CD4-positive, alpha-beta T cell (primary cell): ENCODE measurements at regions not wholly inside any gene's neighbourhood (a gene's known extent, or its start where the extent isn't known, plus 50 kb on each side); places are given as distances from the start of the nearest gene placed in this dataset.

Experiments used
- ATAC-seq: fragments of 200-7000 bp; cut with Tn5 transposase; one replicate; pipeline ENCODE4 v1.10.0; 2022; ENCODE audit warnings: mild to moderate bottlenecking; ENCODE audit not compliant: poor library complexity
- CTCF ChIA-PET: fragments of 350-600 bp; sonication (Branson Sonifier 250); formaldehyde crosslinking; loops from one replicate; lab custom pipeline; 2021; ENCODE audit warnings: antibody characterized with exemption, inconsistent platforms; lab: Charles Lee
- POLR2A ChIA-PET: fragments of 350-600 bp; sonication (Branson Sonifier 250); formaldehyde crosslinking; loops from one replicate; lab custom pipeline; 2021; ENCODE audit warnings: antibody characterized with exemption, inconsistent platforms; lab: Charles Lee
- DNase-seq, 14 experiments: peaks; one replicate each; pipeline ENCODE4 v3.0.0-alpha.2; 2013 to 2020; ENCODE audit warnings: mixed read lengths in 2 of 14
- H3K27ac ChIP-seq, 2 donors: one replicate each; pipeline versions ENCODE4 v1.5.1 to v1.7.0; 2013; ENCODE audit warnings: low read length in 2 of 2, low read depth in 1 of 2, mild to moderate bottlenecking in 1 of 2
- H3K27me3 ChIP-seq, 2 experiments: 1 replicate in 1 of 2; 2 replicates in 1 of 2; pipeline versions ENCODE4 v1.6.1 to v1.7.0; 2013; ENCODE audit warnings: low read length in 2 of 2, control low read depth in 1 of 2, mild to moderate bottlenecking in 1 of 2, moderate library complexity in 1 of 2; ENCODE audit not compliant: insufficient read depth in 2 of 2, control insufficient read depth in 1 of 2
- H3K36me3 ChIP-seq: one replicate; pipeline ENCODE4 v1.6.1; 2013; ENCODE audit warnings: low read length, control low read depth; ENCODE audit not compliant: insufficient read depth
- H3K4me1 ChIP-seq: one replicate; pipeline ENCODE4 v1.6.1; 2013; ENCODE audit warnings: low read length, control low read depth; ENCODE audit not compliant: insufficient read depth
- H3K4me3 ChIP-seq: one replicate; pipeline ENCODE4 v1.5.1; 2013; ENCODE audit warnings: mild to moderate bottlenecking, low read length, moderate library complexity
- H3K9me3 ChIP-seq, 2 experiments: 1 replicate in 1 of 2; 2 replicates in 1 of 2; pipeline versions ENCODE4 v1.6.1 to v1.7.0; 2013; ENCODE audit warnings: low read length in 2 of 2, mild to moderate bottlenecking in 2 of 2, control low read depth in 1 of 2, moderate library complexity in 1 of 2; ENCODE audit not compliant: control insufficient read depth in 1 of 2, insufficient read depth in 1 of 2
- H3K27ac Mint-ChIP-seq: one replicate; pipeline ENCODE4 v1.8.0; 2020; ENCODE audit warnings: mixed read lengths
- H3K27me3 Mint-ChIP-seq: one replicate; pipeline ENCODE4 v1.8.0; 2021; ENCODE audit warnings: mixed read lengths
- H3K36me3 Mint-ChIP-seq: one replicate; pipeline ENCODE4 v1.8.0; 2021; ENCODE audit warnings: low read depth, mixed read lengths
- H3K4me1 Mint-ChIP-seq: one replicate; pipeline ENCODE4 v1.8.0; 2021; ENCODE audit warnings: low read depth, mixed read lengths
- H3K4me3 Mint-ChIP-seq: one replicate; pipeline ENCODE4 v1.8.0; 2020; ENCODE audit warnings: mild to moderate bottlenecking, mixed read lengths
- H3K9me3 Mint-ChIP-seq: one replicate; pipeline ENCODE4 v1.8.0; 2020; ENCODE audit warnings: mixed read lengths
- intact Hi-C, 2 experiments: fragments of 100-400 bp; cut with DNase I in 1 of 2; cut with micrococcal nuclease in 1 of 2; formaldehyde crosslinking; loops; one replicate each; pipeline versions ENCODE4 v1.15.1 to v1.9.0; 2023 to 2025; cut with DNase I, micrococcal nuclease
- TF ChIP-seq, protein P1 (sequence below): fragments of 200-600 bp; IDR thresholded peaks from one replicate; pipeline ENCODE4 v1.8.0; 2022; ENCODE audit warnings: antibody characterized with exemption, mild to moderate bottlenecking

DNA sequence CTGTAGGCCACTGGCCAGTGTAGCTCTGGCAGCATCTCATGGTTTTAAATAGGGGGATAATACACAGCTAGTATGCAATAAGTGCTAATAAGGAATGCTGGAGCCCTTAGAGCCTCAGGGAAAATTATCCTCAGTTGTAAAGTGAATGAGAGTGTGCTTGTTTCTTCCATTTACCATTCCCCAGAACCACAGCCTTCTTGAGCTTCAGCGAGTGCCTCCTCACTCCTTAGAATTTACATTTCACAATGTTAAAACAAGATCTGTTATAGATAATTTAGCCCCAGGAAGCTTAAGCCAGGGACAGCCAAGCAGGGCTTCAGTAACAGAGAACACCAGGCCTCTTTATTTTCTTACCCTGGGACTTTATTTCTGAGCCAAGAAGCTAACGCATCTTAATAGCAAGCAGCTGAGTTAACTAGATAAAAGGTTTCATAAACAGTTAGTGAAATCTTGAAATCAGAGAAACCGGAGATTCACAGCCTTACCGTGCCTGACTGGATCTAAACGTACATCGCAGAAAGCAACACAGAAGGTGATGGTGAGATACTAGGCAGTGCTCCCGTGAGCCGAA lies 535.2 kb downstream of the TDRD15 start:
- ChIA-PET CTCF (no interaction called here), POLR2A (no interaction called here)
- no peak overlapping the region for H3K27ac Mint-ChIP-seq
- no peak for ATAC-seq
- no peaks in the 10 kb centered on the region for H3K27me3 ChIP-seq
- H3K4me1 ChIP-seq: no peaks in the 10 kb centered on the region
- H3K4me3 ChIP-seq: no peak overlapping the region
- no peaks in the 10 kb centered on the region for H3K36me3 ChIP-seq
- no peaks in the 10 kb centered on the region for H3K9me3 Mint-ChIP-seq
- no peaks in the 10 kb centered on the region for H3K4me1 Mint-ChIP-seq
- no peak for DNase-seq
- H3K36me3 Mint-ChIP-seq: no peaks in the 10 kb centered on the region
- TF ChIP-seq, protein P1, sequence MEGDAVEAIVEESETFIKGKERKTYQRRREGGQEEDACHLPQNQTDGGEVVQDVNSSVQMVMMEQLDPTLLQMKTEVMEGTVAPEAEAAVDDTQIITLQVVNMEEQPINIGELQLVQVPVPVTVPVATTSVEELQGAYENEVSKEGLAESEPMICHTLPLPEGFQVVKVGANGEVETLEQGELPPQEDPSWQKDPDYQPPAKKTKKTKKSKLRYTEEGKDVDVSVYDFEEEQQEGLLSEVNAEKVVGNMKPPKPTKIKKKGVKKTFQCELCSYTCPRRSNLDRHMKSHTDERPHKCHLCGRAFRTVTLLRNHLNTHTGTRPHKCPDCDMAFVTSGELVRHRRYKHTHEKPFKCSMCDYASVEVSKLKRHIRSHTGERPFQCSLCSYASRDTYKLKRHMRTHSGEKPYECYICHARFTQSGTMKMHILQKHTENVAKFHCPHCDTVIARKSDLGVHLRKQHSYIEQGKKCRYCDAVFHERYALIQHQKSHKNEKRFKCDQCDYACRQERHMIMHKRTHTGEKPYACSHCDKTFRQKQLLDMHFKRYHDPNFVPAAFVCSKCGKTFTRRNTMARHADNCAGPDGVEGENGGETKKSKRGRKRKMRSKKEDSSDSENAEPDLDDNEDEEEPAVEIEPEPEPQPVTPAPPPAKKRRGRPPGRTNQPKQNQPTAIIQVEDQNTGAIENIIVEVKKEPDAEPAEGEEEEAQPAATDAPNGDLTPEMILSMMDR: no peak
- intact Hi-C loops: no loop called here
- no peaks in the 10 kb centered on the region for H3K9me3 ChIP-seq
- no peaks in the 10 kb centered on the region for H3K27me3 Mint-ChIP-seq
- H3K27ac ChIP-seq: no peak overlapping the region
- H3K4me3 Mint-ChIP-seq: no peak overlapping the region

GRCh38 chr2:21664083-21664482 lies 540.3 kb downstream of the TDRD15 start:
- no peak overlapping the region for H3K27ac Mint-ChIP-seq
- no peak for DNase-seq

DNA sequence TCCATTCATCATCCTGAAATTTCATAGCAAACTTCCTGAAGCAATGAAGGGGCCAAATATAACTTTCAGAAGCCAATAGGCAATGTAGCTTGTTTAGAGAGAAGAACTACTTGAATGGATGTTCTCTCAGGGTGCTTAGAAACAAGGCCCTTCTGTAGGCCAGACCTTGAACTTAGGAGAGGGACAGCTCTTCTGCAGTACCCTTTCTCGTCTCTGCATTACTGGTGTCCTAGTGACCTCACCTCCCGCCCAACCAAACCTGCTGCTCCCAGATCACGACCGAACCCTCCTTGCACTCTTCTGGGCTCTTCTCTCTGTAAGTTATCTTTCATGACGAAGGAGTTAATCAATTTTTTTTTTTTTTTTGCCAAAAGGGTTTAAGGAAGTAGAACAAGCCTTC lies 543.9 kb downstream of the TDRD15 start:
- H3K27ac Mint-ChIP-seq: no peak overlapping the region
- H3K4me1 Mint-ChIP-seq: no peaks in the 10 kb centered on the region
- ChIA-PET CTCF (no interaction called here), POLR2A (no interaction called here)
- intact Hi-C loops: no loop called here
- H3K27ac ChIP-seq: no peak overlapping the region
- H3K36me3 Mint-ChIP-seq: no peaks in the 10 kb centered on the region
- ATAC-seq (no peak), DNase-seq (no peak)
- no peaks in the 10 kb centered on the region for H3K4me1 ChIP-seq
- H3K9me3 ChIP-seq: no peaks in the 10 kb centered on the region
- no peaks in the 10 kb centered on the region for H3K27me3 Mint-ChIP-seq
- H3K27me3 ChIP-seq: no peaks in the 10 kb centered on the region
- H3K4me3 Mint-ChIP-seq: no peak overlapping the region
- H3K9me3 Mint-ChIP-seq: peaks cover 10% of the 10 kb centered on the region
- H3K36me3 ChIP-seq: no peaks in the 10 kb centered on the region
- H3K4me3 ChIP-seq: no peak overlapping the region
- TF ChIP-seq, protein P1: no peak

More at GRCh38 chr2:21664083-21664482, 540.3 kb downstream of the TDRD15 start:
- Mint-ChIP-seq H3K4me1 (no peaks in the 10 kb centered on the region), H3K36me3 (no peaks in the 10 kb centered on the region), H3K9me3 (peaks cover 4% of the 10 kb centered on the region), H3K27me3 (no peaks in the 10 kb centered on the region), H3K4me3 (no peak overlapping the region)
- Histone ChIP-seq H3K27me3 (no peaks in the 10 kb centered on the region), H3K36me3 (no peaks in the 10 kb centered on the region), H3K27ac (no peak overlapping the region), H3K9me3 (no peaks in the 10 kb centered on the region), H3K4me1 (no peaks in the 10 kb centered on the region), H3K4me3 (no peak overlapping the region)
- POLR2A ChIA-PET: no interaction called here
- ATAC-seq: no peak
- intact Hi-C loops: no loop called here
- TF ChIP-seq, protein P1: no peak
- CTCF ChIA-PET: no interaction called here
